HG03196 (cell line): ENCODE measurements at regions not wholly inside any gene's neighbourhood (a gene's known extent, or its start where the extent isn't known, plus 50 kb on each side); places are given as distances from the start of the nearest gene placed in this dataset.

Experiments used
- ATAC-seq: cut with Tn5 transposase; IDR thresholded peaks from one replicate; pipeline ENCODE4 v1.9.1; 2021; ENCODE audit not compliant: unreplicated experiment

GRCh38 chr1:29824025-29824424, 587.7 kb downstream of the PTPRU start:
- no peak for ATAC-seq

GRCh38 chr1:29823561-29823960, 587.2 kb downstream of the PTPRU start:
- ATAC-seq, result no peak

DNA sequence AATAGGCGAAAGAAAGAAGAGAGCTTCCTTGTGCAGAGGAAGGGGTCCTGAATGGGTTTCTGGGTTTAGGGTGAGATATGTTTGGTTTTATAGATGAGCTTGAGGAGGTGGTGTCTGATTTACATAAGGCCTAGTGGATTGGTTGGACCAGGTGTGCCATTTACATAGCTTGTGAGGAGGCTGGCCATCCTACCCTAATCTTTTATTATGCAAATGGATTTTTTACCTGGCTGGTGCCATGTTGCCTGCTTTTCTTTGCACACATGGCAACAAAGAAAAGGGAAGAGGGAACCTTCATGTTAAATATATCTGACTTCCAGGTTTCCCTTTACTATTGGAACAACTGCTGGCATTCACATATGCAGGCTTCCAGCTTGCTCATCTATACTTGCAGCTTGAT, 585.3 kb downstream of the PTPRU start:
- no peak for ATAC-seq

DNA sequence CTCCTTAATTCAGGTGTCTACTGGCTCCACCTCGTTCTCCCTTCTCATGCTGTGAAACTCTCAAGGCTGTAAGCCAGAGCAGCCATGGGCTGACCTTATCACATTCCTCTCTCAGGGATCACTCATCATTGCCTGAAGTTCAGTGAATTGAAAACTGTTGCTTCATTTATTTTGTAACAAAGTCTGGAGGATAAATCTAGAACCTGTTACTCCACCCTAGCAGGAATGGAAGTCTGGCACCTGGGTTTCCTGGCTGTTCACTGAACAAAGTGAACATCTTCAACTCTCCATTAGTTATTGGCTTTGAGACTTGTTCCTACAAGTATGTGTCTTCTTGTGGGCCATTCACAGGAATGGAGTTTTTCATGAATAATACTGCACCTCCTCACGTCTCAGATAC, 584.1 kb downstream of the PTPRU start:
- no peak for ATAC-seq

- ATAC-seq, result no peak
These were observed 576.2 kb downstream of the PTPRU start for GRCh38 chr1:29812408-29813135.

GRCh38 chr1:29811727-29812407, 575.5 kb downstream of the PTPRU start:
- ATAC-seq, result no peak

DNA sequence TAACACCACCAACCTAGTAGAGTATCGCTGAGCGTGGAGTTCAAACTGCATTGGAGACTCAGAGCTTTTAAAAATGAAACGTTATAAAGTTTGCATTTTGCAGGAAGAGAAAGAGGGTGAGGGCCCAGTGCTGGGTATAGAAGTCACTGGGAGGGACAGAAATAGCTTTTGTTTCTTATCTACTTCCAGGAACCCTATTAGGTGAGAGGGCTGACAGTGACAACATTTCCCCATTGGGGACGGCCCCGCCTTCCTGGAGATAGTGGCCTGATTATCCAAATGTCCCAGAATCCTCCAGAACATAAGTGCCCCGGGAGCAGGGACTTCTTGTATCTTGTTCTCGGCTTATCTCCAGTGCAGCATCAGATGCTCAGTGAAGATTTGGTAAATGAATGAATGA, 574.9 kb downstream of the PTPRU start:
- ATAC-seq, result no peak

DNA sequence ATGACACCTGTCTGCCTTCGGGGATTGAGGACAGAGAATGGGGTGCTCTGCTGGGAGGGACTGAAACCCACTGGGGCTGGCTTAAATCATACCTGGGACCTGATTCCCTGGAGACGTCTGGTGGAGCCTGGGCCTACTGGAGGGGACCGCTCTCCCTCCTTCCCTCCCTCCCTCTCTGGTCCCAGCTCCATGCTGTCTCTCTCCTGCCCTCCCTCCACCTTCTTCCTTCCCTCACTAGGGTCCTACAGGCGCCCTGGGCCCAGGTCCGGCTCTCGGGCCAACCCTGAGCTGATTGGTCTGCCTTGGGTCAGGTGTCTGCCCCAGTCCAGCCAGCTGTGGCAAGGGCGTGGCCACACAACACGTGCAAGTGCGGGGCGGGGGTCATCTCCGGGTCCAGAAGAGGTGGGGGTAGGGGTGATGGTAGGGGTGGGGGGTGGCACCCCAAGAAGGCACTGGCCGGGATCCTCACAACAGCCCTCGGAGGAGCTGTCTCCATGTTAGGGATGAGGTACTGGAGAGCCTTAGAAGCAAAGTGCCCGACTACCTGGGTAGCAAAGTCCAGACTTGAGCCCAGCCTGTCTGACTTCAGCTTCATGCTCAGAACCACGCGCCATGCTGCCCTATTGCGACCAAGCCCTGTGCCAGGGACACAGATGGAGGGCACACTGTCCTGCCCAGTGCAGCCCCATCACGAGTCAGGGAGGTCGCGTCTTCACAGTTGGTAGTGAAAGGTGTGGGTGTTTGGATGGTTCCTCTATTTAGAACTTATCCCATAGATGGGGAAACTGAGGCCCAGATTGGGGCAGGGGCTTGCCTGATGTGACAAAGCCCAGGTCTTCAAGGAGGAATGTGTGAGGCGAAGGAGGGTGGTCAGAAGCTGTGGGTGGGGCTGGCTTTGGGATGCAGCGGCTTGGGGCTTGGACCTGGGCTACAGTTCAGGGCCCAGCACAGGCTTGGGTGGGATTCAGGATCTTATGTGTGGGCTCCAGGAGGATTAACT, 574.1 kb downstream of the PTPRU start:
- ATAC-seq, result no peak

DNA sequence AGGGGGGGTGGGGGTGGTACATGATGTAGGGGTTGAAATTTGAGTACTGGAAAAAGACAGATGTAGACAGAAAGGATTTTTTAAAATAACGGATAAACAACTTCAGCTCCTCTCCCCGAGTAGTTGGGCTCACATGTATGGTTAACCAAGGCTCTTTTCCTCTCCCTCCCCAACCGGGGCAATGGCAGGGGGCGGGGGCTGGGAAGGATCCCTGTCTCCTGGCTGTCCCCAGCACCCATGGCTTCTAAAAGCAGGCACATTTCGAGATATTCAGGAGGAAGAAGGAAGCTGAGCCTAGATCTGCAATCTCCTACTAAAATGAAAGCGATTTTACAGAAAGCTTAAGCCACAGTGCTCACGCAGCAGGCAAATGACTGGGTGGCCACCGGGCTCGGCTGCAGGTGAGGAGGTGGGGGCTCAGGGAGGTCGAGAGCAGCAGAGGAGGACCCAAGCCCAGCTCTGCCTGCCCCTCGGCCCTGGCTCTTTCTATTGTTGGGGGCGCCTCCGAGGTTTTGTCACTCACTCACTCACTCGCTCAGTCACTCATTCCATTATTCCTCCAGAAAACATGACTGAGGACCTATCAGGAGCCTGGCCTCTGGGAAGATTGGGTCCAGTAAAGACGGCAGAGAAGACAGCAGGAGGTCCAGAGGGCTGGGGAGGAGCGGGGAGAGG, 573.3 kb downstream of the PTPRU start:
- ATAC-seq, result no peak

DNA sequence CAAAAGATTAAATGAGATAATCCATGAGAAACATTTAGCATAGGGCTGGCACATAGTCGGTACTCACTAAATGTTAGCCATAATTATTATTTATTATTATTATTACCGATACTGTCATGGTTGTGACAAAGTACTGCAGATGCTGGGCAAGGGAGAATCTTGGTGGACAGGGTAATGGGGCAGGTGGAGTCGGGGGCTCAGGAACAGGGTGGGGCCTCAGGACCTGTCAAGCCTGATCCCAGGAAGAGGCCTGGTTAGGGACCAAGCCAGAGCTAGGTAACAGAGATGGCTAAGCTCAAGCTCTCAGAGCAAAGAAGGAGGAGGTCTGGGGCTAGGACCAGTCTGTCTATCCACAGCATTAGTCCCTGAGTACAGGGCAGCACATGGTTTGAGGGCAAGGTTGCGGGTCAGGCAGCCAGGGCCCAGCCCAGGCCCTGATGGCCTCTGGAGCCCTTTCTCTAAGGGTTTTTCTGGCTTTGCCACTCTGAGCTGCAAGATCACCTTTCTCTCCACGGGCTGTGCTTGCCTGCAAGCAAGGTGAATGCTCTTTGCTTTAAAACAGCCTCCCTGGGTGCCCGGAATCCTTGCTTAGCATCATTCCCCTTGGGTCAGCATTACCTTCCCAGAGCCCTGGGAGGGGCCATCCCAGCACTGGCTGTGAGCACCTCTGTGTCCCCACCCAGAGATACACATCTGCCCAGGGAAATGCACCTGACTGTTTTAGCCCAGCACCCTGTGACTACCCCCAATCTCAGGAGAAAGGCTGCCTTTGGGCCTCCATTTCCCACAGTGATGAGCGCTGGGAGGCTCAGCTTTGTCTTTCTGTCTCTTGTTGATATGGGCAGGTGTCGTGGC, 572.0 kb downstream of the PTPRU start:
- ATAC-seq, result no peak

DNA sequence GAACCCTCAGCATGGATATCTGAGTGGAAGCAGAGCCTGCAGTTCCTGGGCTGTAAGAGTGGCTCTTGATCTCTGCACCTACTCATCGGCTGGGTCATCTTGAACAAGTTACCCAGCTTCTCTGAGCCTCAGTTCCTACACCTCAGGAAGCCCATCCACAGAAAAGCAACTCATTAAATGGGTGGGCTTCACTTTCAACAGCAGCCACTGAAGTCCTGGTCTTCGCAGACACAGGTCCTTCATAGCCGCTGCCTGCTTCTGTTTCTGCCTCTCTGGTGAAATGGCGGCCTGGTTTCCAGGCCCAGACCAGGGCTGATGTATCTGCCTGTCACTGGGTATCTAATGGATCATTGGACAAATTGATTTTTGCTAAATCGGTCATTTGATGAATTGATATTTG, 571.4 kb downstream of the PTPRU start:
- no peak for ATAC-seq

DNA sequence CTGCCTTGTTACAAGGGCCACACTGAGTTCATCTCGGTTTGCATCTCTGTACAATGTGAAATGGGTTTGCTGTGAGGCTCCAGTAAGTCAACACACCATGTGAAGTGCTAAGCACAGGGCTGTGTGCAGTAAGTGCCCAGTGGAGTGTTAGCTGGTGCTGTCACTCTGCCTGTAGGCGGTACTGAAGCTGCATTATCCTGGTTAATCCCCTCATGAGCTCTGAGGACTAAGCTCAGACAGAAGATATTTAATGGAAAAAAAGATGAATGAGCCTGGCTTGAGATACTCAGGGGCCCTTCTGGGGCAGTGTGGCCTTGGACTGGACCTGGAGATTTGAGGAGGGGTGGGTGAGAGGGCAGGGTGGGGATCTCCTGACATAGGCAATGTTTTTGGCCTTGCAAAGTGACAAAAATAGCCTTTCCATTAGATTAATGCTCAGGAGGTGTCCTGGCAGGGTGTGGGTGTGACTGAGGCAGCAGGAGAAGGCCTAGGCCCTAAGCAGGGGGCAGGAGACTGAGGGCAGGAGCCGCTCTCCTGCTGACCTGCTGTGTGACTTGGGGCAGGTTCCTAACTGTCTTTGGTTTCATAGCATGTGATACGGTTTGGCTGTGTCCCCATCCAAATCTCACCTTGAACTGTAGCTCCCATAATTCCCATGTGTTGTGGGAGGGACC, 570.5 kb downstream of the PTPRU start:
- ATAC-seq, result no peak

DNA sequence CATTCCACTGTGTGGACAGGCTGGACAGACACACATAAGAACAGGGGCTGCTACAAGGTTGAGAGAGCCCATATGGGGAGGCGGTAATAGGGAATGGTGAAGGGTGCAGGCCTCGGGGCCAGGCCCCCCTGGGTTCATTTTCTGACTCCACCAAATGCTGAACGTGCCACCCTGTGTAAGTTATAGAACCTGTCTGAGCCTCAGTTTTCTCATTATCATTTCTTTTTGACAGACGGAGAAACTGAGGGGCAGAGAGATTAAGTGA, 569.5 kb downstream of the PTPRU start:
- ATAC-seq, result no peak

- no peak for ATAC-seq
These were observed 569.0 kb downstream of the PTPRU start for GRCh38 chr1:29805122-29805895.

- no peak for ATAC-seq
These were observed 568.0 kb downstream of the PTPRU start for GRCh38 chr1:29804181-29804899.

DNA sequence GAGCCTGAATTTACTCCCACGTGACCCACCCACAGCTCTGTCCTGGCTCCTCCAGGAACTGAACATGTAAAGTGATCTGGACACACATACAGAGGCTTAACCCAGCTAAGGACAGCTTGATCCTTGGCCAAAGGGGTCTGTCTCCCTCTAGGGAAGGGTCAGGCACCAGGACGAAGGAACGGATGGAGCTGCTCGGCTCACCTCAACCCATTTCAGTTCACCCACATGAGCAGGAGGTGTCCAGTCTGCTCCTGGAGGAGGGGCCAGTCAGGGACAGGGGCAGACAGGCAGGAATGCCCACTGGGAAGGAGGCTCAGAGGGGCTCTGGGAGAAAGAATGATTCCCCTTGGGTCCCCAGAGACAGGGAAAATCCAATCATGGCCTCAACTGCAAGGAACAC, 567.2 kb downstream of the PTPRU start:
- no peak for ATAC-seq

GRCh38 chr1:29802181-29803068, 566.1 kb downstream of the PTPRU start:
- no peak for ATAC-seq
